HEK293 (cell line): ENCODE measurements at regions not wholly inside any gene's neighbourhood (a gene's known extent, or its start where the extent isn't known, plus 50 kb on each side); places are given as distances from the start of the nearest gene placed in this dataset.

Experiments used
- CTCF ChIA-PET: fragments of 350-600 bp; formaldehyde crosslinking; extraction: SDS; loops from one replicate; lab custom pipeline; 2021; ENCODE audit warnings: antibody characterized with exemption; lab: Yijun Ruan, JAX
- POLR2A ChIA-PET: fragments of 300-600 bp; formaldehyde crosslinking; extraction: SDS; loops from one replicate; lab custom pipeline; 2020; ENCODE audit warnings: antibody characterized with exemption, inconsistent platforms; lab: Yijun Ruan, JAX
- H3K27ac ChIP-seq: fragments of 200-500 bp; sonication (Bioruptor generic); 2 replicates; pipeline ENCODE4 v1.5.1; 2014; ENCODE audit warnings: low read depth, low read length, control low read depth, inconsistent platforms; ENCODE audit errors: extremely low read depth
- H3K36me3 ChIP-seq, 2 experiments: fragments of 200-500 bp in 1 of 2; sonication (Bioruptor generic) in 1 of 2; 1 replicate in 1 of 2; 2 replicates in 1 of 2; pipeline ENCODE4 v1.5.1; 2014 to 2017; ENCODE audit warnings: inconsistent platforms in 2 of 2, low read length in 2 of 2; ENCODE audit not compliant: control insufficient read depth in 2 of 2, insufficient read depth in 1 of 2
- H3K4me1 ChIP-seq: fragments of 200-500 bp; sonication (Bioruptor generic); 2 replicates; pipeline ENCODE4 v1.5.1; 2014; ENCODE audit warnings: mild to moderate bottlenecking, low read length, inconsistent platforms; ENCODE audit not compliant: control insufficient read depth, insufficient read depth
- H3K4me3 ChIP-seq: 2 replicates; pipeline ENCODE4 v1.5.1; 2011; ENCODE audit warnings: low read depth, mild to moderate bottlenecking, control low read depth, low read length, moderate library complexity
- H3K9me3 ChIP-seq: fragments of 200-500 bp; sonication (Bioruptor generic); 2 replicates; pipeline ENCODE4 v1.5.1; 2014; ENCODE audit warnings: low read depth, low read length, inconsistent platforms; ENCODE audit not compliant: control insufficient read depth, insufficient read depth
- GLI2 ChIP-seq: fragments of 450-650 bp; formaldehyde crosslinking; IDR thresholded peaks from 2 replicates; pipeline ENCODE4; 2017; ENCODE audit warnings: missing biosample characterization, missing genetic modification characterization, low read depth, borderline replicate concordance
- HOXA7 ChIP-seq: sonication (generic); formaldehyde crosslinking; IDR thresholded peaks from 2 replicates; pipeline ENCODE4 v1.8.1; 2022; ENCODE audit warnings: missing genetic modification reagents, borderline replicate concordance
- SP2 ChIP-seq: fragments of 450-650 bp; formaldehyde crosslinking; IDR thresholded peaks from 2 replicates; pipeline ENCODE4 v1.5.1; 2016; ENCODE audit warnings: missing biosample characterization, missing genetic modification characterization
- YY1 ChIP-seq: fragments of 450-650 bp; formaldehyde crosslinking; IDR thresholded peaks from 2 replicates; pipeline ENCODE4 v1.5.1; 2018; ENCODE audit warnings: missing biosample characterization, missing genetic modification characterization
- ZNF202 ChIP-seq: fragments of 450-650 bp; formaldehyde crosslinking; IDR thresholded peaks from 2 replicates; pipeline ENCODE4 v1.5.1; 2016; ENCODE audit warnings: missing biosample characterization, missing genetic modification characterization, borderline replicate concordance
- ZNF350 ChIP-seq: fragments of 450-650 bp; formaldehyde crosslinking; IDR thresholded peaks from 2 replicates; pipeline ENCODE4 v1.5.0; 2017; ENCODE audit warnings: missing biosample characterization, mild to moderate bottlenecking, missing genetic modification characterization
- ZNF37A ChIP-seq: fragments of 450-650 bp; IDR thresholded peaks from 2 replicates; pipeline ENCODE4 v1.5.1; 2018; ENCODE audit warnings: missing biosample characterization, missing genetic modification characterization
- ZNF394 ChIP-seq: fragments of 450-650 bp; formaldehyde crosslinking; IDR thresholded peaks from 2 replicates; pipeline ENCODE4 v1.5.1; 2016; ENCODE audit warnings: missing biosample characterization, missing genetic modification characterization, mild to moderate bottlenecking, moderate library complexity, borderline replicate concordance
- ZNF529 ChIP-seq: fragments of 450-650 bp; formaldehyde crosslinking; IDR thresholded peaks from 2 replicates; pipeline ENCODE4 v1.5.1; 2017; ENCODE audit warnings: missing genetic modification characterization, missing biosample characterization; ENCODE audit not compliant: insufficient replicate concordance
- ZNF600 ChIP-seq: fragments of 450-650 bp; formaldehyde crosslinking; IDR thresholded peaks from 2 replicates; pipeline ENCODE4 v1.5.1; 2016; ENCODE audit warnings: missing biosample characterization, missing genetic modification characterization
- ZNF621 ChIP-seq: fragments of 450-650 bp; formaldehyde crosslinking; IDR thresholded peaks from 2 replicates; pipeline ENCODE4 v1.5.1; 2017; ENCODE audit warnings: missing biosample characterization, missing genetic modification characterization
- ZNF624 ChIP-seq: fragments of 450-650 bp; formaldehyde crosslinking; IDR thresholded peaks from 2 replicates; pipeline ENCODE4 v1.5.1; 2017; ENCODE audit warnings: missing biosample characterization, missing genetic modification characterization
- ZNF626 ChIP-seq: fragments of 450-650 bp; sonication (Bioruptor Pico); formaldehyde crosslinking; IDR thresholded peaks from 2 replicates; pipeline ENCODE4 v1.5.1; 2018; ENCODE audit warnings: missing biosample characterization, missing genetic modification characterization, inconsistent platforms
- ZNF76 ChIP-seq: fragments of 450-650 bp; formaldehyde crosslinking; IDR thresholded peaks from 2 replicates; pipeline ENCODE4; 2016; ENCODE audit warnings: low read depth, missing biosample characterization, missing genetic modification characterization, borderline replicate concordance
- ZNF785 ChIP-seq: fragments of 450-650 bp; formaldehyde crosslinking; IDR thresholded peaks from 2 replicates; pipeline ENCODE4 v1.5.1; 2016; ENCODE audit warnings: missing biosample characterization, missing genetic modification characterization
- ZNF837 ChIP-seq: fragments of 450-650 bp; formaldehyde crosslinking; IDR thresholded peaks from 2 replicates; pipeline ENCODE4 v1.5.1; 2016; ENCODE audit warnings: missing biosample characterization, missing genetic modification characterization
- ZSCAN23 ChIP-seq: fragments of 450-650 bp; formaldehyde crosslinking; IDR thresholded peaks from 2 replicates; pipeline ENCODE4 v1.5.1; 2016; ENCODE audit warnings: missing biosample characterization, missing genetic modification characterization
- TF ChIP-seq, protein P1 (sequence below): fragments of 450-650 bp; formaldehyde crosslinking; IDR thresholded peaks from 2 replicates; pipeline ENCODE4 v1.5.1; 2017; ENCODE audit warnings: missing biosample characterization, missing genetic modification characterization
- TF ChIP-seq, protein P2 (sequence below): fragments of 450-650 bp; formaldehyde crosslinking; IDR thresholded peaks from 2 replicates; pipeline ENCODE4 v1.5.1; 2016; ENCODE audit warnings: missing biosample characterization, missing genetic modification characterization
- TF ChIP-seq, protein P3 (sequence below): fragments of 450-650 bp; formaldehyde crosslinking; IDR thresholded peaks from 2 replicates; pipeline ENCODE4 v1.5.1; 2016; ENCODE audit warnings: missing biosample characterization, missing genetic modification characterization

DNA sequence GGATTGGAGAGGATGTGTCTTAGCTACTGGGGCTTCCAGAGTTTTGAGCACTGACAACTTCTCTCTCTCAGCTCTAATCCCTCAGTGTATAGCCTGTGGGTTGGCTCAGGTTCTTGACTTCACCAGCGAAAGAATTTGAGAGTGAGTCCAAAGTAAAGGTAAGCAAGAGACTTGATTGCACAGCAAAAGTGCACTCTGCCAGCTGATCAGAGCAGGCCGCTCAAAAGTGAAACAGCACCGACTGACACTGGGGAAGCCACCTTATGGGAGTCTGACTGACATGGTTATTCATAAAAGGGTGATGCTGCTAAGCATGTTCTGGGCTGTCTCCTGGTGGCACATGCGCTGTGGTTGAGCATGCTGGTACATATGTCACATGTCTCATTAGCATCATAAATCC, 389.5 kb downstream of the CBLN4 start:
- no peak overlapping the region for H3K4me3 ChIP-seq
- no peaks in the 10 kb centered on the region for H3K4me1 ChIP-seq
- TF ChIP-seq ZNF621 (tag by site-specific recombination) (no peak), YY1 (tag by site-specific recombination) (no peak), ZNF394 (no peak), ZNF350 (tag by site-specific recombination) (no peak), ZNF624 (tag by site-specific recombination) (no peak), ZSCAN23 (no peak), ZNF76 (tag by site-specific recombination) (no peak), SP2 (no peak), ZNF37A (tag by site-specific recombination) (no peak), ZNF202 (tag by site-specific recombination) (no peak), ZNF600 (tag by site-specific recombination) (no peak)
- TF ChIP-seq, protein P1, sequence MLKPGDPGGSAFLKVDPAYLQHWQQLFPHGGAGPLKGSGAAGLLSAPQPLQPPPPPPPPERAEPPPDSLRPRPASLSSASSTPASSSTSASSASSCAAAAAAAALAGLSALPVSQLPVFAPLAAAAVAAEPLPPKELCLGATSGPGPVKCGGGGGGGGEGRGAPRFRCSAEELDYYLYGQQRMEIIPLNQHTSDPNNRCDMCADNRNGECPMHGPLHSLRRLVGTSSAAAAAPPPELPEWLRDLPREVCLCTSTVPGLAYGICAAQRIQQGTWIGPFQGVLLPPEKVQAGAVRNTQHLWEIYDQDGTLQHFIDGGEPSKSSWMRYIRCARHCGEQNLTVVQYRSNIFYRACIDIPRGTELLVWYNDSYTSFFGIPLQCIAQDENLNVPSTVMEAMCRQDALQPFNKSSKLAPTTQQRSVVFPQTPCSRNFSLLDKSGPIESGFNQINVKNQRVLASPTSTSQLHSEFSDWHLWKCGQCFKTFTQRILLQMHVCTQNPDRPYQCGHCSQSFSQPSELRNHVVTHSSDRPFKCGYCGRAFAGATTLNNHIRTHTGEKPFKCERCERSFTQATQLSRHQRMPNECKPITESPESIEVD = no peak
- POLR2A ChIA-PET = no interaction called here
- no peaks in the 10 kb centered on the region for H3K9me3 ChIP-seq
- H3K27ac ChIP-seq = no peak overlapping the region
- CTCF ChIA-PET = no interaction called here
- H3K36me3 ChIP-seq = no peaks in the 10 kb centered on the region

DNA sequence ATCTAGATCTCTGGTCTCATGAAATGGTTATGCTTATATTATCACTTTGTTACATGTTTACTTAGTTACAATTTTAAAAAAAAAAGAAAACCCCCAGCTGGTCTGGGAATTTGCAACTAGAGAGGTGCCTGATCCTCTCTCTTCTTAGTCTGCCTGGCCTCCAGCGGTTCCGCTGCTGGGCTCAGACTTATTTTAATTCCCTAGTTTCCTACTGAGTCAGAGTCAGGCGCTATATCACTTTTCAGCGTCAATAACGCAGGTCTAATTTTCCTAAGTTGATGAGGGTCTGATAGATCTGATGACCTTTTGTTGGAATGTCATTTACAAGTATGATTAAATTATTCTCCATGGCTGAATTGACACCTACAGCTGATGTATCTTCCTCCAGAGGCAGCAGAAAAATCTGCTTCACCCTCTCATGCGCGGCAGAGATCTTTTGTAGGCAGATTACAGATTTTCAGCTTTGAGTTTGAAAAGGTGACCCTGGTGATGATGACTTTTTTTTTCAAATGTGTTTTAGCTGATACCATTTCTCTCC, 391.0 kb downstream of the CBLN4 start:
- H3K4me1 ChIP-seq = no peaks in the 10 kb centered on the region
- POLR2A ChIA-PET = no interaction called here
- CTCF ChIA-PET = interaction anchor here (0.7 kb wide), 1 partner anchor 569 kb away, joined by 5 read pairs; no protein-coding TSS in a partner anchor
- no peak overlapping the region for H3K27ac ChIP-seq
- no peaks in the 10 kb centered on the region for H3K9me3 ChIP-seq
- H3K4me3 ChIP-seq = no peak overlapping the region
- no peak for TF ChIP-seq GLI2
- TF ChIP-seq, protein P2, sequence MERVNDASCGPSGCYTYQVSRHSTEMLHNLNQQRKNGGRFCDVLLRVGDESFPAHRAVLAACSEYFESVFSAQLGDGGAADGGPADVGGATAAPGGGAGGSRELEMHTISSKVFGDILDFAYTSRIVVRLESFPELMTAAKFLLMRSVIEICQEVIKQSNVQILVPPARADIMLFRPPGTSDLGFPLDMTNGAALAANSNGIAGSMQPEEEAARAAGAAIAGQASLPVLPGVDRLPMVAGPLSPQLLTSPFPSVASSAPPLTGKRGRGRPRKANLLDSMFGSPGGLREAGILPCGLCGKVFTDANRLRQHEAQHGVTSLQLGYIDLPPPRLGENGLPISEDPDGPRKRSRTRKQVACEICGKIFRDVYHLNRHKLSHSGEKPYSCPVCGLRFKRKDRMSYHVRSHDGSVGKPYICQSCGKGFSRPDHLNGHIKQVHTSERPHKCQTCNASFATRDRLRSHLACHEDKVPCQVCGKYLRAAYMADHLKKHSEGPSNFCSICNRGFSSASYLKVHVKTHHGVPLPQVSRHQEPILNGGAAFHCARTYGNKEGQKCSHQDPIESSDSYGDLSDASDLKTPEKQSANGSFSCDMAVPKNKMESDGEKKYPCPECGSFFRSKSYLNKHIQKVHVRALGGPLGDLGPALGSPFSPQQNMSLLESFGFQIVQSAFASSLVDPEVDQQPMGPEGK (tag by site-specific recombination) = no peak
- no peak for TF ChIP-seq ZNF785 (tag by site-specific recombination)
- no peak for TF ChIP-seq ZNF837
- no peaks in the 10 kb centered on the region for H3K36me3 ChIP-seq

DNA sequence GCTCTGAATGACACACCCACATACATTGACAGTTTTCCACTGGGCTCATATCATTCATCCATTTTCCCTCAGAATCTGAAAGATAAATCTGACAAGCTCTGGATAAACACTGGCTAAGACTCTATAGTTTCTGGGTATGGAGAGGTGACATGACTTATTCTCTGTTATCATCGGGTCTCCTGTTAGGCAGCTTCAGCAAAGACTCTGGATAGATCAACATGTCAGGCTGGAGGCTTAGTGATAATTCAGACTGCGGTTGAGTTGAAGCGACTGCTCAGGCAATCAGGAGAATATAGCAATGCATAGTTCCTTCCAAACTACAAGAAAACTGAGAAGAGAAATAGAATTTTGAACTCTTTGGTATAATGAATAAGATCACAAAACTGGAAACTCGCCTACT, 394.6 kb downstream of the CBLN4 start:
- ChIA-PET POLR2A (no interaction called here), CTCF (no interaction called here)
- no peaks in the 10 kb centered on the region for H3K4me1 ChIP-seq
- H3K4me3 ChIP-seq = no peak overlapping the region
- H3K36me3 ChIP-seq = no peaks in the 10 kb centered on the region
- no peak overlapping the region for H3K27ac ChIP-seq
- H3K9me3 ChIP-seq = no peaks in the 10 kb centered on the region
- no peak for TF ChIP-seq HOXA7 (CRISPR knock-in tag)

DNA sequence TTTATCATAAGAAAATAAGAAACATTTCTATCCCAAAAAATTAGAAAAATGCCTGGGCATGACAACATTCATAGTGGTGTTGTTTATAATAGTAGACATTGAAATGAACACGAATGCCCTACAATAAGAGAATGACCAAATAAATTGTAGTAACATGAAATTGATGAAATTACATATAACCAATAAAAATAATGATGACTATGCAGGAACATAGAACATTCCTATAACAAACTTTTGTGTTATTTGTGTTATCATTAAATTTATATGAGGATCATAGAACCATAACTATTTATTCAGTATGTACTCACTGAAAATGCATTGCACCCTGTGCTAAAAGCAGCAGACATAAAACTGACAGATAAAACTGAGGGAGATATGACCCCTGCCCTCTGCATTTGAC, 399.7 kb downstream of the CBLN4 start:
- CTCF ChIA-PET = no interaction called here
- no peak for TF ChIP-seq ZNF626 (tag by site-specific recombination)
- no peak for TF ChIP-seq ZNF624 (tag by site-specific recombination)
- TF ChIP-seq, protein P3, sequence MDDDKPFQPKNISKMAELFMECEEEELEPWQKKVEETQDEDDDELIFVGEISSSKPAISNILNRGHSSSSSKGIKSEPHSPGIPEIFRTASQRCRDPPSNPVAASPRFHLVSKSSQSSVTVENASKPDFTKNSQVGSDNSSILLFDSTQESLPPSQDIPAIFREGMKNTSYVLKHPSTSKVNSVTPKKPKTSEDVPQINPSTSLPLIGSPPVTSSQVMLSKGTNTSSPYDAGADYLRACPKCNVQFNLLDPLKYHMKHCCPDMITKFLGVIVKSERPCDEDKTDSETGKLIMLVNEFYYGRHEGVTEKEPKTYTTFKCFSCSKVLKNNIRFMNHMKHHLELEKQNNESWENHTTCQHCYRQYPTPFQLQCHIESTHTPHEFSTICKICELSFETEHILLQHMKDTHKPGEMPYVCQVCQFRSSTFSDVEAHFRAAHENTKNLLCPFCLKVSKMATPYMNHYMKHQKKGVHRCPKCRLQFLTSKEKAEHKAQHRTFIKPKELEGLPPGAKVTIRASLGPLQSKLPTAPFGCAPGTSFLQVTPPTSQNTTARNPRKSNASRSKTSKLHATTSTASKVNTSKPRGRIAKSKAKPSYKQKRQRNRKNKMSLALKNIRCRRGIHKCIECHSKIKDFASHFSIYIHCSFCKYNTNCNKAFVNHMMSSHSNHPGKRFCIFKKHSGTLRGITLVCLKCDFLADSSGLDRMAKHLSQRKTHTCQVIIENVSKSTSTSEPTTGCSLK (tag by site-specific recombination) = no peak
- no peak for TF ChIP-seq ZNF529 (tag by site-specific recombination)
- TF ChIP-seq, all 188 proteins: peak for 0
- H3K36me3 ChIP-seq = no peaks in the 10 kb centered on the region
- no peak overlapping the region for H3K4me3 ChIP-seq
- POLR2A ChIA-PET = no interaction called here
- H3K27ac ChIP-seq = no peak overlapping the region
- no peaks in the 10 kb centered on the region for H3K9me3 ChIP-seq
- no peaks in the 10 kb centered on the region for H3K4me1 ChIP-seq
